Pancreas (tissue), 10 donors: ENCODE measurements at regions not wholly inside any gene's neighbourhood (a gene's known extent, or its start where the extent isn't known, plus 50 kb on each side); places are given as distances from the start of the nearest gene placed in this dataset.
A peak's percentile ranks its signal among the peaks of the same experiment; 100 is the strongest.
"Not testable (repeated sequence)": the region's sequence is repeated elsewhere in the genome, so short reads cannot be mapped to it uniquely, and the experiment has no call there.

Experiments used
- ATAC-seq, 4 donors: fragments of 200-7000 bp; cut with Tn5 transposase; one replicate each; pipeline versions ENCODE4 v1.8.0 to v1.9.1; 2020; ENCODE audit warnings: mild to moderate bottlenecking in 4 of 4, moderate library complexity in 4 of 4
- DNase-seq, 6 donors: peaks; one replicate each; pipeline ENCODE4 v3.0.0-alpha.2; 2020
- FAIRE-seq: peaks from 2 replicates; lab custom pipeline; 2012; peaks lifted over from hg19 to GRCh38; lab: Jason Lieb, UNC
- H3K27ac ChIP-seq, 4 donors: fragments of 200-600 bp; sonication (generic); 1 replicate in 3 of 4; 2 replicates in 1 of 4; pipeline versions ENCODE4 v1.5.0 to v1.8.0; 2020
- H3K27me3 ChIP-seq, 4 donors: fragments of 200-600 bp; one replicate each; pipeline ENCODE4 v1.8.0; 2021
- H3K36me3 ChIP-seq, 3 donors: fragments of 200-600 bp; sonication (generic) in 1 of 3; one replicate each; pipeline versions ENCODE4 v1.5.0 to v1.8.0; 2020 to 2021
- H3K4me1 ChIP-seq, 3 donors: fragments of 200-600 bp; one replicate each; pipeline ENCODE4 v1.8.0; 2021
- H3K4me3 ChIP-seq, 4 donors: fragments of 200-600 bp; sonication (generic) in 2 of 4; one replicate each; pipeline versions ENCODE4 v1.5.0 to v1.8.0; 2020 to 2021
- H3K9me3 ChIP-seq, 4 donors: fragments of 200-600 bp; one replicate each; pipeline ENCODE4 v1.8.0; 2021
- CTCF ChIP-seq, 4 donors: fragments of 200-600 bp; sonication (generic) in 3 of 4; IDR thresholded peaks; one replicate each; pipeline versions ENCODE4 v1.5.0 to v1.8.0; 2021; ENCODE audit warnings: antibody characterized with exemption in 4 of 4
- WGBS, 2 donors: extraction: QIAGEN DNeasy Blood & Tissue Kit; methylation state at CpG; one replicate each; pipeline ENCODE4 v1.1.7; 2013; 5-methylcytosine and 5-hydroxymethylcytosine counted together
- intact Hi-C, 3 donors: fragments of 100-400 bp; cut with DNase I; formaldehyde crosslinking; loops; one replicate each; pipeline versions ENCODE4 v1.11.1 to v1.14.2; 2022
- donor health status: healthy with polysubstance abuse.
- donor health status: DM: no; HTN: no; CAD: no; lungs with moderate emphysema.
- donor health status: DM: no; HTN: no; CAD: no.
- donor health status: control.
- donor health status: control.
- donor health status: Bipolar disorder and iron deficiency.
- donor health status: DM: yes; HTN: yes; CAD: no.
- donor health status: DM: no; HTN: no; CAD: no.
- donor health status: DM: no; HTN: no; CAD: no.
- donor health status: DM: yes; HTN: yes; CAD: no.

DNA sequence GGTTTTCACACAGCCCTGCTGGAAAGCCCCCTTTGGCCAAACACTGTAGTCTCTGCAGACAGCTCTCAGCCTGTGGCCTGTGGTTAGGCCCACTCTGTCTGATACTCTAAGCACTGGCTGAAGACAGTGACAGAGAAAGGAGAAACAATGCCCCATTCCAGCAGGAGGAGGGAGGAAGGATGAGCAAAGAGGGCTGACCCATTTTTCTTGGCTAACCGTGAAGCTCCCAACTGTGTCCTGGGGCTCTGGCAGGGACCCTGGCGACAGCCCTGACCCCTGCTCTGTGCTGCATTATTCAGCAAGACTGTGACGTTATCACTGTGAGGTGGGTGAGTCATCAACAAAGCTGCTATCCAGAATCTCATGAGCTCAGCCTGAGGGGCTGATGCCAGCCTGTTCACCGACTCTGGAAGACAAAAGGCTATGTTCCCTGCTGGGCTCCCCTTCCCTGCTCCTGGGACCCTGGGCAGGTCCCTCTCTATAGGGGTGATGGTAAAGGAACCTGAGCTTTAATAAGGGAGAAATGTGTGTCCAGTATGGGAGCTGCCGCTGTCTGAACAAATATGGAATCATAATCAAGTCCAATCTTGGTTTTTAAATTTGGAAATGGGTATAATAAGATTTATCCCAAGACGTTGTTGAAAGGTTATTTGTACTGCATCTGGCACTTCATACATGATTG lies 107.0 kb downstream of the RHOU start:
- H3K4me1 ChIP-seq: peaks cover 20 to 23% (median 20%) of the 10 kb centered on the region in 3 donors
- DNase-seq (peak in 4 of 6 donors; percentile 57 to 78 (median 69)), FAIRE-seq (no peak), ATAC-seq (peak; percentile 28 to 72 (median 51))
- H3K27ac ChIP-seq: peak overlapping the region in 1 of 4 donors; percentile 21
- no peaks in the 10 kb centered on the region for H3K36me3 ChIP-seq
- no peaks in the 10 kb centered on the region for H3K9me3 ChIP-seq
- 58 to 64% methylated on average over 6 of the region's 6 CpGs for WGBS, 2 donors
- no peaks in the 10 kb centered on the region for H3K27me3 ChIP-seq
- intact Hi-C loops: no loop called here
- no peak overlapping the region for H3K4me3 ChIP-seq
- TF ChIP-seq CTCF (IDR thresholded peaks at IDR 0.05): no peak

DNA sequence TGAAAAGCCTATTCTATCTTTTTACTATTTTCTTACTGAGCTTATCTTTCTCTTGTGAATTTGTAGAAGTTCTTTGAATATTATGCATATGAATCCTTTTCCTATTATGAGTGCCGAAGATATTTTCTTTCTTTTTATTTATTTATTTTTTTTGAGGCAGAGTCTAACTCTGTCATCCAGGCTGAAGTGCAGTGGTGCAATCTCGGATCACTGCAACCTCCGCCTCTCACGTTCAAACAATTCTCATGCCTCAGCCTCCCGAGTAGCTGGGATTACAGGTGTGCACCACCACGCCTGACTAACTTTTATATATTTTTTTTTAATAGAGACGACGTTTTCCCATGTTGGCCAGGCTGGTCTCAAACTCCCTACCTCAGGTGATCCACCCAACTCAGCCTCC lies 109.8 kb downstream of the RHOU start:
- H3K27ac ChIP-seq: no peak overlapping the region
- no peak overlapping the region for H3K4me3 ChIP-seq
- DNase-seq (no peak), FAIRE-seq (no peak), ATAC-seq (no peak)
- 94 to 96% methylated on average over 8 of the region's 8 CpGs for WGBS, 2 donors
- H3K9me3 ChIP-seq: no peaks in the 10 kb centered on the region
- intact Hi-C loops: no loop called here
- H3K36me3 ChIP-seq: no peaks in the 10 kb centered on the region
- peaks cover 0 to 8% (median 7%) of the 10 kb centered on the region in 3 donors for H3K4me1 ChIP-seq
- H3K27me3 ChIP-seq: no peaks in the 10 kb centered on the region
- no peak for TF ChIP-seq CTCF (IDR thresholded peaks at IDR 0.05)

- no peak for ATAC-seq
- no peaks in the 10 kb centered on the region for H3K27me3 ChIP-seq
- intact Hi-C loops: no loop called here
- no peak overlapping the region for H3K4me3 ChIP-seq
- no peak for DNase-seq
- peak; percentile 100 for FAIRE-seq
- no peaks in the 10 kb centered on the region for H3K36me3 ChIP-seq
- no peaks in the 10 kb centered on the region for H3K9me3 ChIP-seq
- no peak overlapping the region for H3K27ac ChIP-seq
- H3K4me1 ChIP-seq: peaks cover 0 to 16% (median 8%) of the 10 kb centered on the region in 3 donors
- TF ChIP-seq CTCF (IDR thresholded peaks at IDR 0.05): no peak
- 98 to 100% methylated on average over 1 of the region's 1 CpG for WGBS, 2 donors
Observed at GRCh38 chr1:228846952-228847351, 111.7 kb downstream of the RHOU start.

DNA sequence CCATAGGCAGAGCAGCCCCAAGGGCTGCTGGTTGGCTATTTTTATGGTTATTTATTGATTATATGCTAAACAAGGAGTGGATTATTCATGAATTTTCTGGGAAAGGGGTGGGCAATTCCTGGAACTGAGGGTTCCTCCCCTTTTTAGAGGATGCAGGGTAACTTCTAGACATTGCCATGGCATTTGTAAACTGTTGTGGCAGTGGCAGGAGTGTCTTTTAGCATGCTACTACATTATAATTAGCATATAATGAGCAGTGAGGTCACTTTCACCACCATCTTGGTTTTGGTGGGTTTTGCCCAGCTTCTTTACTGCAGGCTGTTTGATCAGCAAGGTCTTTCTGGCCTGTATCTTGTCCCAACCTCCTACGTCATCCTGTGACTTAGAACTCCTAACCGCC lies 112.2 kb downstream of the RHOU start:
- H3K36me3 ChIP-seq, DNase-seq, intact Hi-C loops, H3K9me3 ChIP-seq, H3K27me3 ChIP-seq, H3K4me3 ChIP-seq, FAIRE-seq, H3K27ac ChIP-seq, ATAC-seq: not testable (repeated sequence)
- WGBS, 2 donors: 97 to 100% methylated on average over 2 of the region's 2 CpGs
- H3K4me1 ChIP-seq: peaks cover 0 to 16% (median 8%) of the 10 kb centered on the region in 3 donors

GRCh38 chr1:228848406-228848805 lies 113.1 kb downstream of the RHOU start:
- H3K36me3 ChIP-seq: no peaks in the 10 kb centered on the region
- FAIRE-seq (no peak), ATAC-seq (no peak), DNase-seq (no peak)
- no peak for TF ChIP-seq CTCF (IDR thresholded peaks at IDR 0.05)
- WGBS, 2 donors: 52 to 63% methylated on average over 2 of the region's 2 CpGs
- H3K4me1 ChIP-seq: peaks cover 0 to 16% (median 8%) of the 10 kb centered on the region in 3 donors
- H3K27me3 ChIP-seq: no peaks in the 10 kb centered on the region
- H3K27ac ChIP-seq: no peak overlapping the region
- H3K9me3 ChIP-seq: no peaks in the 10 kb centered on the region
- intact Hi-C loops: no loop called here
- no peak overlapping the region for H3K4me3 ChIP-seq
